Daoy (cell line): ENCODE measurements at regions not wholly inside any gene's neighbourhood (a gene's known extent, or its start where the extent isn't known, plus 50 kb on each side); places are given as distances from the start of the nearest gene placed in this dataset.

Experiments
- DNase-seq: peaks from one replicate; pipeline ENCODE4 v3.0.0-alpha.2; 2015; ENCODE audit warnings: low read depth

- DNase-seq = no peak
These were observed 449.9 kb downstream of the LRATD1 start for GRCh38 chr2:15082105-15083058.

GRCh38 chr2:15084826-15085489, 452.4 kb downstream of the LRATD1 start:
- no peak for DNase-seq

- DNase-seq = no peak
These were observed 459.7 kb downstream of the LRATD1 start for GRCh38 chr2:15092181-15092580.

- DNase-seq = no peak
These were observed 460.2 kb downstream of the LRATD1 start for GRCh38 chr2:15092691-15093090.

- no peak for DNase-seq
These were observed 461.6 kb downstream of the LRATD1 start for GRCh38 chr2:15094161-15094560.

- no peak for DNase-seq
These were observed 464.3 kb downstream of the NBAS start for GRCh38 chr2:15096873-15097272.

GRCh38 chr2:15107137-15107536, 454.0 kb downstream of the NBAS start:
- DNase-seq = no peak

GRCh38 chr2:15111718-15112117, 449.4 kb downstream of the NBAS start:
- DNase-seq = no peak

GRCh38 chr2:15112216-15112615, 448.9 kb downstream of the NBAS start:
- no peak for DNase-seq

GRCh38 chr2:15115776-15116175, 445.4 kb downstream of the NBAS start:
- DNase-seq = no peak

- DNase-seq = no peak
These were observed 444.3 kb downstream of the NBAS start for GRCh38 chr2:15116830-15117229.
